GM21367 (cell line): ENCODE measurements at regions not wholly inside any gene's neighbourhood (a gene's known extent, or its start where the extent isn't known, plus 50 kb on each side); places are given as distances from the start of the nearest gene placed in this dataset.
A peak's percentile ranks its signal among the peaks of the same experiment; 100 is the strongest.
"Not testable (repeated sequence)": the region's sequence is repeated elsewhere in the genome, so short reads cannot be mapped to it uniquely, and the experiment has no call there.

Source experiments
- ATAC-seq: cut with Tn5 transposase; IDR thresholded peaks from one replicate; pipeline ENCODE4 v1.9.1; 2021; ENCODE audit not compliant: unreplicated experiment

GRCh38 chr5:12095808-12096281 is 191.6 kb upstream of the CTNND2 start:
- ATAC-seq = no peak

- no peak for ATAC-seq
Measured at GRCh38 chr5:12093586-12093985, 189.3 kb upstream of the CTNND2 start.

GRCh38 chr5:12080761-12081160 is 176.5 kb upstream of the CTNND2 start:
- ATAC-seq = no peak

- not testable (repeated sequence) for ATAC-seq
Measured at GRCh38 chr5:12078286-12078685, 174.0 kb upstream of the CTNND2 start.

- ATAC-seq = no peak
Measured at GRCh38 chr5:12073426-12073825, 169.2 kb upstream of the CTNND2 start.

- no peak for ATAC-seq
Measured at GRCh38 chr5:12072441-12072840, 168.2 kb upstream of the CTNND2 start.

GRCh38 chr5:12071455-12071854 is 167.2 kb upstream of the CTNND2 start:
- ATAC-seq = no peak

- ATAC-seq = peak; percentile 64
Measured at GRCh38 chr5:12023614-12024241, 119.5 kb upstream of the CTNND2 start.

- ATAC-seq = no peak
Measured at GRCh38 chr5:12022444-12022843, 118.2 kb upstream of the CTNND2 start.

GRCh38 chr5:12019306-12019705 is 115.1 kb upstream of the CTNND2 start:
- ATAC-seq = no peak

GRCh38 chr5:12017007-12017406 is 112.8 kb upstream of the CTNND2 start:
- ATAC-seq = no peak

- ATAC-seq = no peak
Measured at GRCh38 chr5:12016159-12016746, 112.0 kb upstream of the CTNND2 start.

GRCh38 chr5:12013351-12013750 is 109.1 kb upstream of the CTNND2 start:
- ATAC-seq = no peak

- no peak for ATAC-seq
Measured at GRCh38 chr5:12003680-12004079, 99.4 kb upstream of the CTNND2 start.

- no peak for ATAC-seq
Measured at GRCh38 chr5:11998397-11998796, 94.2 kb upstream of the CTNND2 start.

- no peak for ATAC-seq
Measured at GRCh38 chr5:11997942-11998341, 93.7 kb upstream of the CTNND2 start.

GRCh38 chr5:11992518-11992917 is 88.3 kb upstream of the CTNND2 start:
- ATAC-seq = no peak

GRCh38 chr5:11985993-11986392 is 81.7 kb upstream of the CTNND2 start:
- ATAC-seq = no peak

- ATAC-seq = no peak
Measured at GRCh38 chr5:11984196-11984595, 80.0 kb upstream of the CTNND2 start.

GRCh38 chr5:11981986-11982385 is 77.7 kb upstream of the CTNND2 start:
- ATAC-seq = no peak

- ATAC-seq = no peak
Measured at GRCh38 chr5:11977904-11978303, 73.7 kb upstream of the CTNND2 start.

GRCh38 chr5:11973469-11973868 is 69.2 kb upstream of the CTNND2 start:
- ATAC-seq = no peak

- no peak for ATAC-seq
Measured at GRCh38 chr5:11963227-11963626, 59.0 kb upstream of the CTNND2 start.
